ENCODE measurements at regions not wholly inside any gene's neighbourhood (a gene's known extent, or its start where the extent isn't known, plus 50 kb on each side); places are given as distances from the start of the nearest gene placed in this dataset.

DNA sequence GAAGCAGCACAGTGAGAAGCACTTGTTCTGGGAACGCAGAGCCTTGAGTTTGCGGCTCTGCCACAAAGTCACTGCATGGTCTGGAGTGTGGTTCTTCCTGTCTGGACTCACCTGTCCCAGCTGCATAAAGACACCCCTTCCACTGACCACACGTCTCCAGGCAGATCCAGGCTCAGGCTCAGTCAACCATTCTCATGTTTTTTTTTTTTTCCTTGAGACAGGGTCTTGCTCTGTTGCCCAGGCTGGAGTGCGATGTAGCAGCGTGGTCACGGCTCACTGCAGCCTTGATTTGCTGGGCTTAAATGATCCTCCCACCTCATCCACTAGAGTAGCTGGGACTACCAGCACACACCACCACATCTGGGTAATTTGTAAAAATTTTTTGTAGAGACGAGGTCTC is 102.9 kb upstream of the KLF4 start:
- Histone ChIP-seq H3K4me3 (replicated peaks in 1 of 2; ENCODE audit: low read depth in 1 of 2, low read length in 2 of 2) (no peak overlapping the region), H3K9me3 (ENCODE audit: control insufficient read depth in 1 of 2, insufficient read depth in 1 of 2, low read depth in 1 of 2, low read length in 2 of 2) (no peaks in the 10 kb centered on the region), H3K79me2 (ENCODE audit: insufficient read depth, low read length) (no peaks in the 10 kb centered on the region), H3K36me3 (ENCODE audit: control insufficient read depth in 1 of 2, insufficient read depth in 2 of 2, low read length in 2 of 2) (no peaks in the 10 kb centered on the region), H2AFZ (ENCODE audit: low read depth, low read length, poor library complexity, severe bottlenecking) (no peak overlapping the region), H4K20me1 (ENCODE audit: insufficient read depth) (no peaks in the 10 kb centered on the region), H3K27ac (ENCODE audit: low read depth, low read length) (no peak overlapping the region), H3K9me2 (ENCODE audit: insufficient read depth) (no peaks in the 10 kb centered on the region), H3K4me1 (ENCODE audit: control insufficient read depth in 1 of 2, insufficient read depth in 2 of 2, low read length in 2 of 2) (peaks cover 3 to 8% of the 10 kb centered on the region in 2 experiments; a peak in 1 of 4 replicates), H3K27me3 (ENCODE audit: insufficient read depth, low read length) (no peaks in the 10 kb centered on the region), H3K9ac (ENCODE audit: low read length) (no peak overlapping the region), H3K4me2 (ENCODE audit: low read length) (no peak overlapping the region)
- TF ChIP-seq, protein P1, sequence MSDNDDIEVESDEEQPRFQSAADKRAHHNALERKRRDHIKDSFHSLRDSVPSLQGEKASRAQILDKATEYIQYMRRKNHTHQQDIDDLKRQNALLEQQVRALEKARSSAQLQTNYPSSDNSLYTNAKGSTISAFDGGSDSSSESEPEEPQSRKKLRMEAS (IDR thresholded peaks at IDR 0.05) = no peak
- TF ChIP-seq ATF3 (IDR thresholded peaks at IDR 0.05) (no peak), EZH2 (IDR thresholded peaks at IDR 0.05) (no peak), REST (IDR thresholded peaks at IDR 0.05; ENCODE audit: low read depth) (no peak), SRF (IDR thresholded peaks at IDR 0.05; ENCODE audit: low read depth) (no peak)
- intact Hi-C loops (cut with micrococcal nuclease) = no loop called here
- BruUV-seq (replicated peaks) = no TSS peak
- POLR2A ChIA-PET = no interaction called here
- ATAC-seq = no peak
- DNase-seq (ENCODE audit: low read depth, low spot score) = no peak
- CTCF ChIA-PET = no interaction called here
- RAD21 ChIA-PET (ENCODE audit: low non-redundant PET in 1 of 2, low total read pairs in 2 of 2, uncharacterized antibody in 2 of 2, unreplicated experiment in 2 of 2) = no interaction called here

DNA sequence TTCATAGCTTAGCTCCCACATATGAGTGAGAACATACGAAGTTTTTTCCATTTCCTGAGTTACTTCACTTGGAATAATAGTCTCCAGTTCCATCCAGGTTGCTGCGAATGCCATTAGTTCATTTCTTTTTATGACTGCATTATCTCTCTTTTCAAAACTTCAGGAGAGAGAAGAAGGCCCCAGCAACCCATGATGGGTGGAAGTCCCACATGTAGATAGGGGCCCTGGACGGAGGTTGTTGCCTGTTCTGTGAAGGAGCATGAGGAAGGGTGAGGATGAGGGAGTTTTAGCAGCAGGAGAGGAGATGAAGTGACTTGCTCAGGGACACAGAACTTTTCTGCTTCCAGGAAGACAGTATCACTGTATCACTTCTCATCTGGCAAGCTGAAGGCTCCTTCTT is 102.2 kb upstream of the KLF4 start:
- Histone ChIP-seq H2AFZ (ENCODE audit: low read depth, low read length, poor library complexity, severe bottlenecking) (no peak overlapping the region), H3K79me2 (ENCODE audit: insufficient read depth, low read length) (no peaks in the 10 kb centered on the region), H3K9me3 (ENCODE audit: control insufficient read depth in 1 of 2, insufficient read depth in 1 of 2, low read depth in 1 of 2, low read length in 2 of 2) (no peaks in the 10 kb centered on the region), H3K4me1 (ENCODE audit: control insufficient read depth in 1 of 2, insufficient read depth in 2 of 2, low read length in 2 of 2) (peaks cover 3 to 8% of the 10 kb centered on the region in 2 experiments; a peak in 1 of 4 replicates), H3K27me3 (ENCODE audit: insufficient read depth, low read length) (no peaks in the 10 kb centered on the region), H3K9ac (ENCODE audit: low read length) (no peak overlapping the region), H3K36me3 (ENCODE audit: control insufficient read depth in 1 of 2, insufficient read depth in 2 of 2, low read length in 2 of 2) (no peaks in the 10 kb centered on the region), H3K27ac (ENCODE audit: low read depth, low read length) (no peak overlapping the region), H3K9me2 (ENCODE audit: insufficient read depth) (no peaks in the 10 kb centered on the region), H3K4me3 (replicated peaks in 1 of 2; ENCODE audit: low read depth in 1 of 2, low read length in 2 of 2) (no peak overlapping the region), H3K4me2 (ENCODE audit: low read length) (no peak overlapping the region), H4K20me1 (ENCODE audit: insufficient read depth) (no peaks in the 10 kb centered on the region)
- no peak for DNase-seq (ENCODE audit: low read depth, low spot score)
- ChIA-PET POLR2A (no interaction called here), RAD21 (ENCODE audit: low non-redundant PET in 1 of 2, low total read pairs in 2 of 2, uncharacterized antibody in 2 of 2, unreplicated experiment in 2 of 2) (no interaction called here), CTCF (no interaction called here)
- no peak for ATAC-seq
- no TSS peak for BruUV-seq (replicated peaks)
- intact Hi-C loops (cut with micrococcal nuclease) = no loop called here
- no peak for TF ChIP-seq FOSL1 (IDR thresholded peaks at IDR 0.05; ENCODE audit: low read depth)
- TF ChIP-seq REST (IDR thresholded peaks at IDR 0.05; ENCODE audit: low read depth) = no peak
- no peak for TF ChIP-seq YY1 (IDR thresholded peaks at IDR 0.05; ENCODE audit: extremely low read depth, insufficient replicate concordance, low read depth, low read length)
- no peak for TF ChIP-seq SP1 (IDR thresholded peaks at IDR 0.05; ENCODE audit: low read depth)
- no peak for TF ChIP-seq RAD21 (IDR thresholded peaks at IDR 0.05; ENCODE audit: low read depth)
- no peak for TF ChIP-seq SRF (IDR thresholded peaks at IDR 0.05; ENCODE audit: low read depth)
- no peak for TF ChIP-seq EZH2 (IDR thresholded peaks at IDR 0.05)
- TF ChIP-seq JUND (IDR thresholded peaks at IDR 0.05) = no peak
- TF ChIP-seq ZFX (IDR thresholded peaks at IDR 0.05) = no peak

Measured in HCT116 (cell line).